IPS-NIHi11 (cell line): ENCODE measurements at regions not wholly inside any gene's neighbourhood (a gene's known extent, or its start where the extent isn't known, plus 50 kb on each side); places are given as distances from the start of the nearest gene placed in this dataset.
A peak's percentile ranks its signal among the peaks of the same experiment; 100 is the strongest.

Experiments used
- DNase-seq: peaks from one replicate; pipeline ENCODE4 v3.0.0; 2012; ENCODE audit warnings: mixed read lengths, low spot score

DNA sequence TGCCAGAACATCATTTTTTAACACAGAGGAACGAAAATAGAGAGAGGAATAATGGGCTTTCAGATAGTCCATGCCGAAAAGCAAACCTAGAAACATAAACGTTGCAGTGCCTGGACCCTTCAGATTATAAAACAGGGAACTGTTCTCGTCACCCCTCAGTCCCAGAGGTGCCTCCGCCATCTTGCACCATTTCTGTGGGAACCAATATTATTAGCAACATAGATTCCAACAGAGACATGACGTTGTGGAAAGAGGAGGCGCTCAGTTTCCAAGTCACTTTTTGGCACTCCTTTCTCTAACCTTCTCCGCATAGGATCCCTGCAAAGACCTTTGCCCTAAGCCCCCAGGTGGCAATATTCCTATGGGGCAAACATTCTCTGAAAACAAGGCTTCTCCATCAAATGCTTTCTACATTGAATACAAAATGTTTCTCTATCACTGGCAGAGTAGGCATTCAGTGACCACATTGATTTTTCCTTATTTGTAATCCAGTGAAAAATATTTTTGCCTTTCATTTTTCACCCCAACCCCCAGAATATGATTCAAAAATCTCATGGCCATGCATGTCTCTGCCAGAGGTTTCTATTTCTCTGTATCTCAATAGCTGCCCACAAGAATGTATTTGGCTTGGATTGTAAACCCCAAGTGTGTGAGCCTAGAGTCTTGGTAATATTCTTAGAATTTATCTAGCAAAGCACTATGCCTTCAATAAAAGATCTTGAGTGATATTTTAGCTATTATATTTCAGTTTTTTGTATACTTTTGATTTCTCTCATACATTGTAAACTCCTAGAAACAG lies 500.8 kb upstream of the WWC1 start:
- DNase-seq, result no peak

DNA sequence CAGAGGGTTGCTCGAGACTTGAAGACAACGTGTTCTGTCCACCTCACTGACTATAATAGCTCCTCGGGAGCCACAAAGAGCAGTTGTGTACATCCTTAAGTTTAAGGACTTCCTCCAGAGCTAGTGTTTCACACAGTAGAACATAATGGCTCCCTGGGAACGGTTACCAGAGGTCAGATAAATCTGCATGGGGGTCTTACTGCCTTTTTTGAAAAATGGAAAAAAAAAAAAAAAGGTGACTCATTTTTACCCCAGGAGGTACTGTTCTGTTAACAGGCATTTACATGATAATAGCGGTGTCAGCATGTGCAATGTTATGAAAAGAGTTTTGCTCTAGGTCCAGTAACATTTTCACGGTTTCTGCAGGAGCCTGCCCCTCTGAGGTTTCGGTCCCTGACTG lies 498.9 kb upstream of the WWC1 start:
- DNase-seq, result peak; percentile 26

DNA sequence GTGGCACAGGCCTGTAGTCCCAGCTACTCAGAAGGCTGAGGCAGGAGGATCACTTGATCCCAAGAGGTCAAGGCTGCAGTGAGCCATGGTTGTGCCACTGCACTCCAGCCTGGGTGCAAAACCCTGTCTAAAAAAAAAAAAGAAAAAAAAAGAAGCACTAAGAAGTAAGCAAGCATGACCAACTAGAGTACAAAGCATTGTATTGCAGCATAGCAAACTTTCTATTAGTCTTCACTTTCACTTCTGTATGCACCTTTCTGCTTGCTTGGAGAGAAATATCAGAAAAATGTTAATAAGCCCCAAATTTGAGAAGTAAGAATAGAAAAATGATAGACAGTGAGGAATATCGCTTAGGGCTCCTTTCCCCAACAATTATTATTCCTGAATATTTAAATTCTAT lies 497.7 kb upstream of the WWC1 start:
- DNase-seq, result no peak

DNA sequence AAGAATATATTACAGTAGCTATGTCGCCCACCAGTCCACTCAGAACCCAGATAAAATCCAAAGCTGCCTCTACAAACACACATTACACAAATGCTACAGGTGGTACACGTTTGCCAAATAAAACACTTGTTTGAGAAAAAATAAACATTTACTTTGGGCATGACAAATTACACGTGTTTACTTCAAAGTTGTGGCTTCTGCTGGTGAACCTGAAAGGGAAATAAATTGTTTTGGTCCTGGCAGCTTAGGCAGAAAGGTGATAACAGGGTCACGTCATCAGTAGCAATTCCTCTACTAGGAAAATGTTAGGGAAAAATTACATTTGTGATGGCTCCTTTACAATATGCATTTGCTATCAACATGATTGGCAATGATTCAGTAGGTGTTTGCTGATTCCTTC lies 497.3 kb upstream of the WWC1 start:
- DNase-seq, result no peak

DNA sequence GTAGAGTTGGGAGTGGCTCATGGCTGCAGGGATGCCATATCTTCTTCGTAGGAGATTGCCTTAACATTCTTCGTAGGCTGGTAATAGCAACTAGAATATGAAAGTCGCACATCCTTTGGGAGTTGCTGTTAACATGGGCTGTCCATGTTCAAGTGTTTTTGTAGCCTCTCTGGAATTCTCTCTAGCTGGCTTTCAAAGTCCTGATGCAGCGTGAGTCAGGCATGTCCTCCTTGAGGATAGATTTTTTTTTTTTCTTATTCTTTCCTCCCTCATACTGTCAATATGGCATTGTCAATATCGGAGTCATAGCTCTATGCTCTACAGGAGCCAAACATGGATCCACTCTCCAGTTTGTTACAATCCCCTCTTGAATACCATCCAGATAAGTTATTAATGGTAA lies 494.8 kb upstream of the WWC1 start:
- DNase-seq, result no peak

DNA sequence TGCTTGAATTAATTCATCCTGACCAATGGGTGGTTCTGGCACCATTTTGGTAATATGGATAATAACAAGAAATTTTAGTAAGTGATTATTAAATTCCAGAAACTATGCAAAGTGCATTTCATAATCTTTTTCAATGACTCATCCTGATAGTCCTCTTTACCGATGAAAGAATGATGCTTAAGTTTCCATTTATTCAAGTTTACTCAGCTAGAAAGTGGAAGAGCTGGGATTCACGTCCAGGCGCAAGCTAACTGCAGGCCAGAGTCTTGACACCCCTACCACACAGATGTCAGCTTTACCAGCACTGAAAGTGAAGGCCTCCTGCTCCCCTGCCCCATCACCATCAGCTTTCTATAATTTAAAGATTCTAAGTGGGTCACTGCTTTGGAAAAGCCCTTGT lies 493.5 kb upstream of the WWC1 start:
- DNase-seq, result no peak

DNA sequence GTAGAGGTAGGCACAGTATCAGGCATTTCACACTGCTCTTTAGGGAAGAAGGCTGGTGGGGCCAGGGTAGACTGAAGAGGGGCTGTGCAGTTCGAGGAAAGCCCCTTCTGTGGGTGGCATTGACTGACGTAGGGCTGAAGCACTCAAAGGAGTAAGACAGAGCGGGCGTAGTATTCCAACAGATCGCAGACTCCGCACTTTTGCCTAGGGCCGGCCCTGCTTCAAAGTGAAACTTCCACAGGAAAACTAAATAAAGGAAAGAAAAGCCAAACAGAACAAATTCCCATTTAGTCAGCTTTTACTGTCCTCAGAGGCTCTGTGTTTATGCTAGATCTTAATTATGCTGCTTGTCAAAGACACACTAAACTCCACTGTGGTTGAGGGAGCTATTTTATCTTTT lies 493.0 kb upstream of the WWC1 start:
- no peak for DNase-seq

DNA sequence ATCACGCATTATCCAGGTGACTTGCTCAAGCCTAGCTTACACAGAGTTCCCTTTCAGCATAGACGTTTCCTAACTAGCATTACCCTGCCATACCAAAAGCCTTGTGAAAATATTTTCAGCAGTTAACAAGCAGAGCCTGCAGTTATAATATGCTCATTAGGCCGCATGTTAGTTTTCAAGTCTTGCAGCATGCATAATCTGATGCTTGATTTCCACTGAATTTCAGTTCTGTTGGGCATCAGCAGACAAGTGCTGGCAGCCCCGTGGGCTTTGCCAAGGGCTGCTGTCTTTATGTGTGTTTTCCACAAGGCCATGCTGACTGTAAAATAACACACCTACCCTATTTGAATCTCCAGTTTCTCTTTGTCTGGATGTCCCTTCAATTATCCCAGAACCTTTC lies 491.0 kb upstream of the WWC1 start:
- no peak for DNase-seq

DNA sequence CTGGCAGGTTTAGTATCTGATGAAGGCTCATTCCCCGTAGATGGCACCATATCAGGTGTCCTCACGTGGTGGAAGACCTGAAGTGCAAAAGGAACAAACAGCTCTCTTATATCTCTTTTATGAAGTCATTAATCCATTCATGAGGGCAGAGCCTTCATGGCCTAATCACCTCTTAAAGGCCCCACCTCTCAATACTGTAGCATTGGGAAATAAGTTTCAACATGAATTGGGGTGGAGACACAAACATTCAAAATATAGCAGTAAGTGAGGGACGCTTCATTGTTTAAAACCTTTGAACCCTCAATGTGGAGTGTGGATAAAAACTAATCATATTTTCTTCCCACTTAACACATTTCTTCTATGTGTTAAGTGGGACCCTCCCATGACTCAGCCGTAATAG lies 489.4 kb upstream of the WWC1 start:
- no peak for DNase-seq

DNA sequence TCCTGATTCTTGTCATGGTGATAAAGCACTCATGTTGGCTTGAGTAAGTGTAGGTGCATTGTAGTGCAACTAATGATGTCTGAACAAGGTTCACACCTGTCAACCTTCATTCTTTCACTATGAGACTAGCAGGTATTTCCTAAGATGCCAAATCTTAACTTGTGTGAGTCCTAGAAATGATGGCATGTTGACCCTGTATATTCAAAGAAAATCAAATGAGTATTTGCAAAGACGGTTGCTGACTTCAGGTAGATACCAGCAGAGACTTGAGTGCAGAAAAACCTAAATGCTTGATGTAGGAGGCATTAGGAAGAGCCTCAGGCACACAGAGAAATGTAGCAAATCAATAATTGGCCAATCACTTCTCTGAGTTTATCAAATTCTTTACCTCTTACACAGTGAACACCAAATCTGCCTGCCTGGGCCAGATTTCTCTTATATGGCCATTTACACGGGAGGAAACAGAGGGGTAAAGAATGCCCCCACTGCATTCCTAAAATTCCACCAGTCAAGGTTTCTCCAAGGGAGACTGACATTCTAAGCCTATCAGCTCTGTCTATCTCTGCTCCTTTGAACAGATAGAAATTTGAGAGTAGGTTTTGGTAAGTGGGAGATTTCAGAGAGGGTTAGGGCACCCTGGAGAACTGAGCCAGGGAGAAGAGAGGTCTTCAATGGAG lies 488.6 kb upstream of the WWC1 start:
- DNase-seq, result peak; percentile 34

DNA sequence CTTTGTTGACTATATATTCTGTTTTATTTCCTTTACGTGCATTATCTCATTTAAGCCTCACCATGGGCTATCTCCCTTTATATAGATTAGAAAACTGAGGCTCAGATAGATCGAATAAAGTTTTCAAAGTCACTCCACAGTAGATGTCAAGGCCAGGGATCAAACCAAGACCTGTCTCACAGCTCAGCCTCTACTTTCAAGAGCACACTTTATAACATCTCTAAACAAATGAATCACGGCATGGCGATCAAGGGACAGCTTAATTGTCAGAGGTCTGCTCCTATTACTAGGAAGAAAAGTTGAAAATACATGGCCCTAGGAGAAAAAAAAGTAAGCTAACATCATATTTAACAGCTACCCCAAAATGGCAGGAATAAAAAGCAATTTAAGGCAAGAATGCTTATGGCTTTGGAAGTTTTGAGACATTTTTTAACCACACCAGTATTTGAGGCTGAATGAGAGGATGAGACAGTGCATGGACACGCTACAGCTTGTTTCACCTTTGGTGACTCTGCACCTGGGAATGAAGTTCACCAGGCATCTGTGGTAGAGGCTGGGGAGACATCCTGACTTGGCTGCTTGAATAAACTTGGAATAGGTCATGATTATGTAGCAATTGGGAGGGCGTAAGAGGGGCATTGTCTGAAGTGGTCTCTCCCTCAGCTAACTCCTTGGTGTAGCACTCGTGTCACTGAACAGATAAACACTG lies 486.8 kb upstream of the WWC1 start:
- DNase-seq, result no peak

DNA sequence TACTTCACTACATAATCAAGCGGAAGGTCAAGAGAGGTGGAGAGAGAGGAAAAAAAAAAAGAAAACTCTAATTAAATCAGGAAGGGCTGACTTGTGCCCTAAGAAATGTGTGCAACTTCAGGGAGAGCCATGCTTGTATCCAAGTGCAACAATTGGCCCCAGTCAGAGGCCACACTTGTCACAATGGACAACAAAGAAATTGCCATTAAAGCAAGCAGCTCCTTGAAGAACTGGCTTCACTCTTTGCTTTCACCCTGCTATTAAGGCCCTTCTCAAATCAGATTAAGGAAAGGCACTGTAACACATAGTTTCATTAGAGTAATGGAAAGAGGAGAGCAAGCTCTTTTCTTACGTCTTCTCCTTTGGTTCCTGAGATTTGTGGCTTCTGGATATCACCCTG lies 480.9 kb upstream of the WWC1 start:
- no peak for DNase-seq

DNA sequence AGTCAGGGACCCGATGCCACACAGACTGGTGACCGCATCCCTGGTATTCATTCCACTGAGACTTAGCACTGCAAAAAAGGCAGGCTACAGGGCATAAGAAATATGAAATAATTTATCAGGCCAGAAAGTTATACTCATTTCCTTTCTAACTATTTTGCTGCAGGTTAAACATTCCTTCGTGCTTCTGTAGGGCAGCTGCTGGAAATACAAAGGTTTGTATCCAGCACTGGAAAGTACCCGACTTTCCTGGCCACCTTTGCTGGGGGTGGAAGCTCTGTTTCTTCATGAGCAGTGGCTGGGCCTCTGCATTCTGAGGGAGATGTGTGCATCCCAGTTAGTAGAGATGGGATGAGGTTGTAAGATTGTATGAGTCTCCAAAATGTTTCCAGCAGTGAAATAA lies 478.6 kb upstream of the WWC1 start:
- no peak for DNase-seq

DNA sequence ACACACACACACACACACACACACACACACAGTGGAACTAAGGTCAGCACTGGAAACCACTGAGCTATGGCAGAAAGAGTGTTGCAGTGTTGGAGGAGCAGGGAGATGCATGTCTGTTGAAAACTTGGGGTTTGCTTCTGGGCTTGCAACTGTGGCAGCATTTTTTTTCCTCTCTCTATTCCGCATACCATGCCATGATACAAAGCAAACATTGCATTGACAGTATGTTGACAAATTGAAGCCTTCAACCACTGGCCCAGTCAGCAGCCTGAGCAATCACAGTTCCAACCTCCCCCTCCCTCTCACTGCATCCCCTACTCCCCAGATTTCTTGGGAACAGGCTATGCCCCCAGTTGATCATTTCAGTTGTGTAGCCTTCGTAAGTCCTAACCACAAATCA lies 478.1 kb upstream of the WWC1 start:
- DNase-seq, result no peak

DNA sequence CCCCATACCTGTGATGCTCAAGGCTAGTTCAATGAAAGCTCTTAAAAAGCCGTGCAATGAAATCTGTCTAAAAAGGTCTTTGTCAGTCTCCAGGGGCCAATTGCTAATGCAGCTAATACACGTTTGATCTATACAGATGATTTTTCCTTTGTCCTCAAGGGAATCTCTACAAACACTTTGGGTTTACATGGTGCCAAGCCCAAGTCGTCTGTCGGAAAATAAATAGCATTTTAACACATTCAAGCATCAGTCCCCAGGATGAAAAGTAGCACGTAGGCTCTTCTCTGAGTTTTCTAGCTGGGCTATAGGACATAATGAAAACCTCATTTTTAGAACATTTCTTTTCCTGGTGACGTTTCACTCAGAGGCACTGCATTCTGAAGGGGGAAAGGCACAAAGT lies 477.4 kb upstream of the WWC1 start:
- no peak for DNase-seq

DNA sequence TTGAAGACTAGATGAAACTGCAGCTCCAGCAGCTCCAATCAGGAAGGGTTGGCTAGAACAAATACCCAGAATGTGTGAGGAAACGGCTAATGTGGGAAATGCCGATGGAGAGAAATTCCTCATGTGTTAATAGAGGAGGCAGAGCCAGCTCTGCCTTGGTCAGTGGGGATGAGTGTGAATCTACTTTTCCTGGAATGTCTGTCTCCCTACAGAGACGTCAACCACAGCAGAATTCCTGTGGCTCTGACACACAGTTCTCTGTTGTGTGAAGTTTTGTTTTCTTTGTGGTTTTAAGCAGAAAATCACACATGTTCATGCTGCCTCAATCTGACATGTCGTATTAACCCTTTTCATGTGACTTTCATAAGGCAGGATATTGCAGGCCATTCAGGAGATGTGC lies 476.6 kb upstream of the WWC1 start:
- peak; percentile 66 for DNase-seq

DNA sequence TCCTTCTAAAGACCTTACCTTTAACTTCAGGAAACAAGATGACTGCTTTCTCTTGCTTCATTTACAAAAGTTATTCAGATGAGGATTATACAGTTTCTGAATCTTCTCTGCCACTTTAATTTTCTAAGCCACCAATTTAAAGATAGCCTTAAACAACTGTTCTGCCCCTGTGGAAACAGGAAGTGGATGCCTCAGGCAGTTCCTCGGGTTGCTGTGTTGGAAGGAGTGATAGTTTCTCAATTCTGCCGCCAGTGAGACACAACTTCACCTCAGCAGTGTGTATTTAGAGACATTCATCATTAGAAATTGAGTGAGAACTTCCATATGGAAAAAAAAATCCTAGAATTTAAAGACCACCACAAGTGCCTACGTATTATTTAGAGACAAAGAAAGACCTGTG lies 475.1 kb upstream of the WWC1 start:
- DNase-seq, result no peak

DNA sequence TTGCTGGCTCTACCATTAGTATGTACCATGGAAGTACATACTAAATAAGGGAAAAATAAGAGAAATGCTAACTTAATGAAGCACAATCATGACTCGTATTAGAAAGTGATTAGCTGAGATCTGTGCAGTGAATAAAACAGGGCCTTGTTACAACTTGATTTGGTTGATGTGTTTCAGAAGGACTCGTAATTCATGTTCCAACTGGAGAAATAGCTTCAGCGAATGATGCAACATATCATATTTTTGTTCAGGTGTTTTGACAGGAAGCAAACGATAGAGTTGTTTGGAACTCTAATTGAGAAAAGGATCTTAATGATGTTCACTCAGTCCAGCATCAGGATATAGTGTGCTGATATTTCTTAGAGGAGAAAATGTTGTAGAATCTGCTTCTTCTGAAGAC lies 474.6 kb upstream of the WWC1 start:
- no peak for DNase-seq

DNA sequence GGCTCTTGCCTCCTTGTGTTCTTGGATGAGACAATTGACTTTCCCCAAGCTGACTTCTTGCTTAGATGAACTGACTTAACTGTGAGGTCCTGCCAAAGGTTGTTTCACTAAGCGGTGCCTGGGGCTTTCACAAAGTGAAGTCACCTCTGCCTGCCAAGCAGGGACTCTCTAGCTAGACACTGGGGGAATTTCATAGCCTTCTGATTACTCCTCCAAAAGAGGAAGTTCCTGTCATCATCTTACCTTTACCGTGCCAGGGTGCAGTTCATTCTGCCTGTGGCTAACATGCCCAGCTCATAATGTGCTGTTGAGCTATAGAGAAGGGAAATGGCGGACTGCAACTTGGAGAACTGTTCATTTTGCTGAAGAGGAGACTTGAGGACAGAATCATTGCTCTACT lies 472.0 kb upstream of the WWC1 start:
- no peak for DNase-seq

DNA sequence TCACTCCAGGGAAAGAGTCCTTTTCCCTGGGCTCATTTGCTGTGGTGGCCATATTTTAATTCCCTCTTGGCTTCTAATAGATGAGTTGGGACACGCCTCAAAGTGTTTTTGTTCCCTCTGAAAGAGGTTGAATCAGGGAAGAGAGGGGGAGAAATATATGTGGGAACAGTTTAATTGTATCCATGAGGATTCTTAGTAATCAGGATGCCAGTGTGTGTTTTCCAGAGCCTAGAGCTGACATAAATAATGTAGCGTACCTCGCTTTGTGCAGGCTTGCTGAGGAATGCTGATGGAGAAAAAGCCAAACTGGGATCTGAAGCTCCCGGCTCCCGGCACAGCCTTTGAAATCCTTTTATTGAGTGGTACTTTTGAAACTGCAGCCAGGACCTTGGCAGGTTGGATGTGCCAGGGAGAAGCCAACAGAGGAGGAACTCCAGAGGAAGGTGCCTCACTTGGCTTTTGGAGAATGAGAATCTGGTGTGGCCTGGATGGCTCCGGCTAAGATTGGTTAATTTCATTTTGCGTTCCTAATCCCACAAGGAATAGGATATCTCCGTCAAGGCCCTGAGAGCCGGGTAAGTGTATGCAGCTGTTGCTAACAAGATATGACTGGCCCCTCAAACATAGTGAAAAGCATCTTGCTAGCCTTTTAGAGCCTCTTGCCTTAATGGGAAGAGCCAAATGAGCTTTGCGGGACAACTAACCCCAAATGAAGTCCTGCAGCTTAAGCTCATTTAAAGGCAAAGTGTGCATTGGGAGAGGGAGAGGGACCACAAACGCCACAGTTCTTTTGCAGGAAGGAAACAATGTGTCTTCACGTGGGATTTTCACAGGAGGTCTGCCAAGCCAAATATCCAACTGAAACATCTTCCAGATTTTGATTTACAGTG lies 471.1 kb upstream of the WWC1 start:
- DNase-seq, result no peak

DNA sequence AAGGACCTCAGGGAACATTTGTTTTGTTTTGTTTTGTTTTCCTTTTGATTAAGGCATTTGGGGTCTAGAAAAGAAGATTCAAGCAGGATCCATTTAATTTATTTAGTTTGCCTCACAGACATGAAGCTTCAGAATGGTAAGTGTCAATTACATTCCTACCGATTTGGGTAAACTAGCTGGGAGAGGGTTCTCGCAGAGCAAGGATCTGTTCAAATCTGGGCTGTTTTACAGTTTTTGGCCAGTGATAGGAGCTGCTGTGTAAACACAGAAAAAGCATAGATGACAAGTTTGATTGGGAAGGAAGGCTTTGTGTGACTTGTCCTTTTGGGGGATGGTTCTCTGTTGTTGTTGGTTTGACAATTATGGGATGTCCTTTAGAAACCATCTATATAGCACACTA lies 470.3 kb upstream of the WWC1 start:
- DNase-seq, result no peak

DNA sequence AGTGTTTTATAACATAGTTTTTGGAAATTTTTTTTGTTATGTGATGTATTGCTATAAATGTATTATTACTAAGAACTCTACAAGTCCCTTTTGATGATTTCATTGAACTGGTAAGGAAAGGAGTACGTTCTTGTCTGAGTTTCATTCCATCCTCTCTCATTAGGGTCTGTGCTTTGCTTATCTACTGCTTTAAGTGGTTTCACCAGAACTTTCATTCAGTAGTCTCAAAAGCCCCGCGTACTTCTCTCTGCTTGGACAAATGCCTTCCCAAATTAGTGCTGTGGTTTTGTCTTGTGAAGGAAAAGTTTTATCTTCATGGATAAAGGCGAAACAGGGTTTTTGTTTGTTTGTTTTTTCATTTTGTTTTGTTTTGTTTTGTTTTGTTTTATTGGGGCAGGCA lies 469.8 kb upstream of the WWC1 start:
- no peak for DNase-seq
